ENCODE measurements at regions not wholly inside any gene's neighbourhood (a gene's known extent, or its start where the extent isn't known, plus 50 kb on each side); places are given as distances from the start of the nearest gene placed in this dataset.
"Not testable (repeated sequence)": the region's sequence is repeated elsewhere in the genome, so short reads cannot be mapped to it uniquely, and the experiment has no call there.

- DNase-seq (ENCODE audit: low read depth in 1 of 2, low spot score in 1 of 2) (no peak), FAIRE-seq (no peak), ATAC-seq (no peak)
- H3K4me2 ChIP-seq = no peak overlapping the region
- POLR2A ChIA-PET = no interaction called here
- WGBS (ENCODE audit: missing lambda C conversion rate) = 41% methylated on average over 4 of the region's 4 CpGs
- no peak overlapping the region for H3K27ac ChIP-seq
- no peaks in the 10 kb centered on the region for H3K4me1 ChIP-seq
- CTCF ChIA-PET = interaction anchor here (0.7 kb wide), 1 partner anchor 11 kb away, joined by 3 read pairs; no protein-coding TSS in a partner anchor
- 0 out of 3 replicates have a peak, but pooled peaks cover 7% of the 10 kb centered on the region for H3K9me3 ChIP-seq
- H3K4me3 ChIP-seq = no peak overlapping the region
- TF ChIP-seq RFX5 (IDR thresholded peaks at IDR 0.05) (no peak), RNF2 (IDR thresholded peaks at IDR 0.05; ENCODE audit: borderline replicate concordance, low read depth) (no peak), TFCP2L1 (CRISPR knock-in tag; IDR thresholded peaks at IDR 0.05) (no peak), NFE2L2 (conservative IDR thresholded peaks at IDR 0.05; ENCODE audit: low read length) (no peak), EHF (CRISPR knock-in tag; IDR thresholded peaks at IDR 0.05) (no peak), NR3C1 (IDR thresholded peaks at IDR 0.05) (no peak), ZSCAN20 (CRISPR knock-in tag; IDR thresholded peaks at IDR 0.05) (no peak), RARB (CRISPR knock-in tag; IDR thresholded peaks at IDR 0.05) (no peak), HES2 (IDR thresholded peaks at IDR 0.05) (no peak), RAD21 (conservative IDR thresholded peaks at IDR 0.05 in 1 of 2, IDR thresholded peaks at IDR 0.05 in 1 of 2) (no peak), FOSB (CRISPR knock-in tag; IDR thresholded peaks at IDR 0.05) (no peak), HOXA7 (CRISPR knock-in tag; IDR thresholded peaks at IDR 0.05) (no peak), POLR2A (IDR thresholded peaks at IDR 0.05; ENCODE audit: low read length) (no peak), MAFK (IDR thresholded peaks at IDR 0.05; ENCODE audit: partially characterized antibody) (no peak), CBX2 (IDR thresholded peaks at IDR 0.05; ENCODE audit: borderline replicate concordance, low read depth) (no peak), EP300 (IDR thresholded peaks at IDR 0.05) (no peak)
These were observed 67.7 kb downstream of the CALM1 start for GRCh38 chr14:90464481-90464880.

GRCh38 chr14:90467501-90467900, 70.7 kb downstream of the CALM1 start:
- TF ChIP-seq HEYL (CRISPR knock-in tag; IDR thresholded peaks at IDR 0.05) (no peak), MAFK (IDR thresholded peaks at IDR 0.05; ENCODE audit: partially characterized antibody) (no peak), KDM5A (IDR thresholded peaks at IDR 0.05) (no peak), USF2 (IDR thresholded peaks at IDR 0.05) (no peak), ZC3H11A (IDR thresholded peaks at IDR 0.05) (no peak), NFE2L2 (conservative IDR thresholded peaks at IDR 0.05; ENCODE audit: low read length) (no peak), RCOR1 (IDR thresholded peaks at IDR 0.05; ENCODE audit: low read depth, low read length) (no peak), HOXB5 (CRISPR knock-in tag; IDR thresholded peaks at IDR 0.05) (no peak), ESRRA (IDR thresholded peaks at IDR 0.05; ENCODE audit: borderline replicate concordance, low read length) (no peak), NR3C1 (IDR thresholded peaks at IDR 0.05) (no peak), FOXS1 (CRISPR knock-in tag; IDR thresholded peaks at IDR 0.05) (no peak), MAX (IDR thresholded peaks at IDR 0.05) (no peak), TFCP2L1 (CRISPR knock-in tag; IDR thresholded peaks at IDR 0.05) (no peak), MYC (IDR thresholded peaks at IDR 0.05; ENCODE audit: borderline replicate concordance, low read length) (no peak), RAD21 (conservative IDR thresholded peaks at IDR 0.05 in 1 of 2, IDR thresholded peaks at IDR 0.05 in 1 of 2) (no peak)
- peaks cover 21% of the 10 kb centered on the region; the same call in 2 of the 3 replicates for H3K9me3 ChIP-seq
- H3K4me2 ChIP-seq = no peak overlapping the region
- ATAC-seq (no peak), FAIRE-seq (no peak), DNase-seq (ENCODE audit: low read depth in 1 of 2, low spot score in 1 of 2) (no peak)
- CTCF ChIA-PET = interaction anchor here (1.5 kb wide), 1 partner anchor 9 kb away, joined by 3 read pairs; no protein-coding TSS in a partner anchor
- no peak overlapping the region for H3K27ac ChIP-seq
- WGBS (ENCODE audit: missing lambda C conversion rate) = 50% methylated on average over 4 of the region's 4 CpGs
- no peaks in the 10 kb centered on the region for H3K4me1 ChIP-seq
- H3K4me3 ChIP-seq = no peak overlapping the region
- POLR2A ChIA-PET = interaction anchor here (0.6 kb wide), 1 partner anchor 291 kb away, joined by 3 read pairs; no protein-coding TSS in a partner anchor

GRCh38 chr14:90469416-90469815, 72.6 kb downstream of the CALM1 start:
- H3K4me1 ChIP-seq; POLR2A ChIA-PET; FAIRE-seq; H3K27ac ChIP-seq; DNase-seq (ENCODE audit: low read depth in 1 of 2, low spot score in 1 of 2); ATAC-seq; CTCF ChIA-PET; H3K4me2 ChIP-seq; H3K4me3 ChIP-seq: not testable (repeated sequence)
- H3K9me3 ChIP-seq = peaks cover 21% of the 10 kb centered on the region; the same call in 2 of the 3 replicates
- 85% methylated on average over 2 of the region's 2 CpGs for WGBS (ENCODE audit: missing lambda C conversion rate)

Measured in A549 (cell line).